Endothelial cell of umbilical vein (primary cell): ENCODE measurements at regions not wholly inside any gene's neighbourhood (a gene's known extent, or its start where the extent isn't known, plus 50 kb on each side); places are given as distances from the start of the nearest gene placed in this dataset.

Source experiments
- BruUV-seq: library from RNA; stranded (reverse); fragments of 400-500 nt; replicated peaks from 2 replicates; lab custom pipeline; 2021; lab: Mats Ljungman, UMichigan
- CTCF ChIA-PET: fragments of 300-600, 350-600 bp; sonication (Branson Sonifier 250); formaldehyde crosslinking; loops from one replicate; lab custom pipeline; 2021; ENCODE audit warnings: antibody characterized with exemption, inconsistent platforms; lab: Charles Lee
- POLR2A ChIA-PET: fragments of 300-600, 350-600 bp; sonication (Branson Sonifier 250); formaldehyde crosslinking; loops from one replicate; lab custom pipeline; 2021; ENCODE audit warnings: antibody characterized with exemption, inconsistent platforms; lab: Charles Lee
- DNase-seq: peaks from one replicate; pipeline ENCODE4 v3.0.0-alpha.2; 2011; ENCODE audit warnings: low read depth, low spot score
- FAIRE-seq: peaks from 2 replicates; lab custom pipeline; 2011; peaks lifted over from hg19 to GRCh38; lab: Jason Lieb, UNC
- H2AFZ ChIP-seq: 2 replicates; pipeline ENCODE4 v1.6.0; 2012; ENCODE audit warnings: low read depth, low read length, control low read depth, inconsistent platforms
- H3K27ac ChIP-seq: 2 replicates; pipeline ENCODE4 v1.5.1; 2011; ENCODE audit warnings: low read depth, mild to moderate bottlenecking, control low read depth, low read length, moderate library complexity; ENCODE audit not compliant: insufficient read depth
- H3K27me3 ChIP-seq, 2 experiments: 2 replicates each; pipeline versions ENCODE4 v1.6.0 to v1.6.1; 2011; ENCODE audit warnings: low read length in 2 of 2, mixed read lengths in 1 of 2; ENCODE audit not compliant: control insufficient read depth in 2 of 2, insufficient read depth in 2 of 2
- H3K36me3 ChIP-seq, 2 experiments: 2 replicates in 1 of 2; 3 replicates in 1 of 2; pipeline ENCODE4 v1.5.1; 2011; ENCODE audit warnings: low read length in 2 of 2, mild to moderate bottlenecking in 1 of 2, moderate library complexity in 1 of 2; ENCODE audit not compliant: control insufficient read depth in 2 of 2, insufficient read depth in 2 of 2; ENCODE audit errors: extremely low read depth in 1 of 2
- H3K4me1 ChIP-seq: 3 replicates; pipeline ENCODE4 v1.5.1; 2011; ENCODE audit warnings: mild to moderate bottlenecking, low read length; ENCODE audit not compliant: control insufficient read depth, insufficient read depth; ENCODE audit errors: extremely low read depth
- H3K4me2 ChIP-seq: 2 replicates; pipeline ENCODE4 v1.6.1; 2011; ENCODE audit warnings: low read length, control low read depth, mixed read lengths; ENCODE audit not compliant: insufficient read depth
- H3K4me3 ChIP-seq, 3 experiments: fragments of 200-600 bp in 1 of 3; sonication (generic), shearing (Covaris generic) in 1 of 3; replicated peaks in 1 of 3; 2 replicates each; pipeline ENCODE4 v1.5.1; 2011 to 2016; ENCODE audit warnings: control low read depth in 3 of 3, low read length in 3 of 3, mild to moderate bottlenecking in 2 of 3, inconsistent platforms in 1 of 3, low read depth in 1 of 3, moderate library complexity in 1 of 3; ENCODE audit not compliant: insufficient read depth in 1 of 3
- H3K79me2 ChIP-seq: 2 replicates; pipeline ENCODE4 v1.6.0; 2012; ENCODE audit warnings: low read length, inconsistent platforms; ENCODE audit not compliant: control insufficient read depth, insufficient read depth
- H3K9ac ChIP-seq: replicated peaks from 2 replicates; pipeline ENCODE3; 2011; ENCODE audit warnings: low read length, control low read depth; ENCODE audit not compliant: insufficient read depth; ENCODE audit errors: extremely low read depth
- H3K9me1 ChIP-seq: replicated peaks from 3 replicates; pipeline ENCODE4 v1.6.0; 2011; ENCODE audit warnings: mild to moderate bottlenecking, low read length; ENCODE audit not compliant: control insufficient read depth, insufficient read depth; ENCODE audit errors: extremely low read depth
- H3K9me3 ChIP-seq: replicated peaks from 2 replicates; pipeline ENCODE4 v1.5.1; 2012; ENCODE audit warnings: low read length, inconsistent platforms; ENCODE audit not compliant: control insufficient read depth, insufficient read depth
- H4K20me1 ChIP-seq: replicated peaks from 2 replicates; pipeline ENCODE3; 2011; ENCODE audit warnings: mild to moderate bottlenecking, low read length; ENCODE audit not compliant: control insufficient read depth, insufficient read depth; ENCODE audit errors: extremely low read depth
- EZH2 ChIP-seq: IDR thresholded peaks from 2 replicates; pipeline ENCODE4 v1.6.1; 2012; ENCODE audit warnings: borderline replicate concordance, low read depth, mild to moderate bottlenecking, moderate library complexity, low read length, inconsistent platforms; ENCODE audit not compliant: severe bottlenecking
- FOS ChIP-seq: IDR thresholded peaks from 2 replicates; pipeline ENCODE4 v1.6.1; 2011; ENCODE audit warnings: mild to moderate bottlenecking, low read length, moderate library complexity, borderline replicate concordance; ENCODE audit not compliant: insufficient read depth
- GATA2 ChIP-seq: IDR thresholded peaks from 2 replicates; pipeline ENCODE4 v1.7.0; 2011; ENCODE audit warnings: low read depth, mild to moderate bottlenecking, moderate library complexity, mixed read lengths, low read length; ENCODE audit not compliant: insufficient read length, insufficient read depth
- JUN ChIP-seq: IDR thresholded peaks from 2 replicates; pipeline ENCODE4 v1.6.1; 2011; ENCODE audit warnings: borderline replicate concordance, low read depth; ENCODE audit not compliant: insufficient read length, insufficient read depth
- MYC ChIP-seq: IDR thresholded peaks from one replicate; pipeline ENCODE4 v1.6.1; 2011; ENCODE audit warnings: mild to moderate bottlenecking, low read depth, low read length
- POLR2A ChIP-seq: IDR thresholded peaks from 2 replicates; pipeline ENCODE4 v1.6.1; 2012; ENCODE audit warnings: low read depth, mild to moderate bottlenecking, control low read depth, low read length
- POLR2AphosphoS5 ChIP-seq: IDR thresholded peaks from 2 replicates; pipeline ENCODE4 v1.6.1; 2012; ENCODE audit warnings: low read depth, mild to moderate bottlenecking, control low read depth, low read length, moderate library complexity; ENCODE audit not compliant: insufficient read depth
- dilution Hi-C: fragments of 300-500 bp; cut with MboI; formaldehyde crosslinking; loops from one replicate; pipeline ENCODE4 v1.15.0; 2019; ENCODE audit warnings: low sequenced_read_pairs; ENCODE audit not compliant: extremely low pct_ligation_motif_present
- intact Hi-C: fragments of 100-400 bp; cut with micrococcal nuclease; formaldehyde crosslinking; loops from one replicate; pipeline ENCODE4 v1.10.0; 2022
- TF ChIP-seq, protein P1 (sequence below): IDR thresholded peaks from 2 replicates; pipeline ENCODE4 v1.6.1; 2011; ENCODE audit not compliant: insufficient read depth, insufficient read length
- TF ChIP-seq, protein P2 (sequence below), 2 donors: IDR thresholded peaks; 1 replicate in 1 of 2; 2 replicates in 1 of 2; pipeline ENCODE4 v1.5.1; 2011; ENCODE audit warnings: low read length in 2 of 2, mild to moderate bottlenecking in 2 of 2, moderate library complexity in 2 of 2, control low read depth in 1 of 2, inconsistent platforms in 1 of 2, low read depth in 1 of 2; ENCODE audit not compliant: insufficient read depth in 1 of 2; ENCODE audit errors: extremely low read depth in 1 of 2

GRCh38 chr1:30318864-30319718, 404.3 kb downstream of the MATN1 start:
- no peaks in the 10 kb centered on the region for H4K20me1 ChIP-seq
- no peaks in the 10 kb centered on the region for H3K79me2 ChIP-seq
- no peak overlapping the region for H2AFZ ChIP-seq
- POLR2A ChIA-PET: no interaction called here
- no peak overlapping the region for H3K27ac ChIP-seq
- no peak overlapping the region for H3K4me3 ChIP-seq
- H3K4me2 ChIP-seq: no peak overlapping the region
- H3K9me3 ChIP-seq: no peaks in the 10 kb centered on the region
- H3K36me3 ChIP-seq: no peaks in the 10 kb centered on the region
- no peak overlapping the region for H3K9ac ChIP-seq
- no peaks in the 10 kb centered on the region for H3K4me1 ChIP-seq
- no TSS peak for BruUV-seq
- intact Hi-C loops (no loop called here), dilution Hi-C loops (no loop called here)
- no peaks in the 10 kb centered on the region for H3K27me3 ChIP-seq
- H3K9me1 ChIP-seq: no peaks in the 10 kb centered on the region
- TF ChIP-seq JUN: no peak
- no peak for TF ChIP-seq POLR2AphosphoS5
- DNase-seq: no peak
- FAIRE-seq: no peak
- CTCF ChIA-PET: no interaction called here

- TF ChIP-seq MYC (no peak), JUN (no peak), FOS (no peak), POLR2AphosphoS5 (no peak), GATA2 (no peak), POLR2A (no peak), EZH2 (no peak)
- TF ChIP-seq, protein P1, sequence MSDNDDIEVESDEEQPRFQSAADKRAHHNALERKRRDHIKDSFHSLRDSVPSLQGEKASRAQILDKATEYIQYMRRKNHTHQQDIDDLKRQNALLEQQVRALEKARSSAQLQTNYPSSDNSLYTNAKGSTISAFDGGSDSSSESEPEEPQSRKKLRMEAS: no peak
- TF ChIP-seq, protein P2, sequence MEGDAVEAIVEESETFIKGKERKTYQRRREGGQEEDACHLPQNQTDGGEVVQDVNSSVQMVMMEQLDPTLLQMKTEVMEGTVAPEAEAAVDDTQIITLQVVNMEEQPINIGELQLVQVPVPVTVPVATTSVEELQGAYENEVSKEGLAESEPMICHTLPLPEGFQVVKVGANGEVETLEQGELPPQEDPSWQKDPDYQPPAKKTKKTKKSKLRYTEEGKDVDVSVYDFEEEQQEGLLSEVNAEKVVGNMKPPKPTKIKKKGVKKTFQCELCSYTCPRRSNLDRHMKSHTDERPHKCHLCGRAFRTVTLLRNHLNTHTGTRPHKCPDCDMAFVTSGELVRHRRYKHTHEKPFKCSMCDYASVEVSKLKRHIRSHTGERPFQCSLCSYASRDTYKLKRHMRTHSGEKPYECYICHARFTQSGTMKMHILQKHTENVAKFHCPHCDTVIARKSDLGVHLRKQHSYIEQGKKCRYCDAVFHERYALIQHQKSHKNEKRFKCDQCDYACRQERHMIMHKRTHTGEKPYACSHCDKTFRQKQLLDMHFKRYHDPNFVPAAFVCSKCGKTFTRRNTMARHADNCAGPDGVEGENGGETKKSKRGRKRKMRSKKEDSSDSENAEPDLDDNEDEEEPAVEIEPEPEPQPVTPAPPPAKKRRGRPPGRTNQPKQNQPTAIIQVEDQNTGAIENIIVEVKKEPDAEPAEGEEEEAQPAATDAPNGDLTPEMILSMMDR (IDR thresholded peaks at IDR 0.05; ENCODE audit: extremely low read depth in 1 of 2, insufficient read depth in 1 of 2, low read depth in 1 of 2, low read length in 2 of 2): no peak
- BruUV-seq: no TSS peak
- dilution Hi-C loops: no loop called here
- intact Hi-C loops: no loop called here
- FAIRE-seq: no peak
- Histone ChIP-seq H3K4me3 (no peak overlapping the region), H3K27me3 (no peaks in the 10 kb centered on the region), H3K4me2 (no peak overlapping the region), H3K9ac (no peak overlapping the region), H3K9me3 (no peaks in the 10 kb centered on the region), H3K9me1 (no peaks in the 10 kb centered on the region), H3K27ac (no peak overlapping the region), H3K36me3 (no peaks in the 10 kb centered on the region), H2AFZ (no peak overlapping the region), H3K79me2 (no peaks in the 10 kb centered on the region), H3K4me1 (no peaks in the 10 kb centered on the region), H4K20me1 (no peaks in the 10 kb centered on the region)
- DNase-seq: no peak
- POLR2A ChIA-PET: no interaction called here
- CTCF ChIA-PET: no interaction called here
These were observed 405.0 kb downstream of the MATN1 start for GRCh38 chr1:30318413-30318812.
